ENCODE measurements at regions not wholly inside any gene's neighbourhood (a gene's known extent, or its start where the extent isn't known, plus 50 kb on each side); places are given as distances from the start of the nearest gene placed in this dataset.
A peak's percentile ranks its signal among the peaks of the same experiment; 100 is the strongest.
"Not testable (repeated sequence)": the region's sequence is repeated elsewhere in the genome, so short reads cannot be mapped to it uniquely, and the experiment has no call there.

DNA sequence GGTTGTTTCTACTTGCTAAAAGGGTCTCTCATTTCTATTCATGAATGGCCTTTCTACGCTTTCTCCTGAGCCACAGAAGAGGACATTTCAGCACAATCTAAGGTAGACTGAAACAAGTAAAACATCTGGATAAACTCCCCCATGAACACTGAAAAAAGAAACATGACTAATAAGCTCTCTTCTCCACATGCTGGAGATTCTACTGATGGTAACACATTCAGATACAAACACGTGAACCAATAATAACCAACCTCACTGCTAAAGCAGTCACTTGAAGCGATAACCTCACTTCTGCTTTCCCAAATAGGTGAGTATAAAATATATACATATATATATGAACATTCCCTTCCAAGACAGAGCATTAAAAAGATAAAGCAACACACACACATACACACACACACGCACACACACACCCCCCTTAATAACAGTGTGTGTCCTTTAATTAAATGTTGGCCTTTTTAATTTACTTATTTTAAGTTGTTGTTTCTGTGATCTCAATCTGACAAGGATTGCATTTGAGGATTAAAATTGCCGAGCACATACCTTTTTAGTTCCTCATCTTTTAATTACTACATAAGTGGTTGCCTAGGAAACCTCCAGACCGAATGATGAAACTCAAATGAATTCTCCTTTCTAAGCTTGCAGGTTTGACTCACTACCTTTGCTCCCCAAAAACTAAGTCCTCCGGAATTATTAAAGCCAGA, 292.4 kb upstream of the KLF14 start:
- no peak for DNase-seq

DNA sequence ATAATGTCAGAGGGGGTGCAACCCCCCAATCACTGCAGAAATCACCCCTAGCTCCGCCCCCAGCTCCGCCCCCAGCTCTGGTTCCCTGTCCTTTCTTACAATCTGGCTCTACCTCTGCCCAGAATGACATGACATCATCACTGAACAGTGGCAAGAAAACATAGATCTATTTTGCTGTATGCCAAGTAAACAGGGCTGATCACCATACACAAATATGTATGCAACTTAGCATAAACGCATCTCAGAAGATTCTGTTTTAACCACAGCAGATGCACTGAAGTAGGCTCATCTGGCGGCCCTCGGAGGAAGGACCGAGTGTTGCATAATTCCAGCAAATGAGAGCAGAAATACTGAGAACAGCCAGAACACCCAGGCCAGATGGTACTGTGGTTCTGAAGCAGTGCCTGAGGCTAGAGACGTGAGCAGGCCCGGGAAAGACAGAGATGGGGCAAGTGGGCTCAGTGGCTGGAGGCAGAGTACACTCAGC, 293.3 kb upstream of the KLF14 start:
- no peak for DNase-seq

DNA sequence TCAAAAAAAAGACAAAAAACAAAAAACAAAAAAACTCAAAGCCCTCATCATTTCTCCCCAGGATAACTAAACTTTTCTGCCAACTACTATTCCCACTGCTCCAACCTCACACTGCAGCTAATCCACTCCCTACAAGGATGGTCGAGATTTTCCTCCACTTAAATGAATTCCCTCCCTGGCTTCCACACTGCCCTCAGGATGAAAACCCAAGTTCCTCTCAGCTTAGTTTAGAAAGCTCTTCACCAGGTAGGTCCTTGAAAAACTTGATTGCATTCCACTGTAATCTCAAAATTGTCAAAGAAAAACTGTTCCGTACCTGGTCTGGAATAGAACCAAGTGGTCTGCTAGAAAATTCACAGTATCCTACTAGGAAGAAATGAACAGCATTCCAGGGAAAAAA, 294.3 kb upstream of the KLF14 start:
- no peak for DNase-seq

DNA sequence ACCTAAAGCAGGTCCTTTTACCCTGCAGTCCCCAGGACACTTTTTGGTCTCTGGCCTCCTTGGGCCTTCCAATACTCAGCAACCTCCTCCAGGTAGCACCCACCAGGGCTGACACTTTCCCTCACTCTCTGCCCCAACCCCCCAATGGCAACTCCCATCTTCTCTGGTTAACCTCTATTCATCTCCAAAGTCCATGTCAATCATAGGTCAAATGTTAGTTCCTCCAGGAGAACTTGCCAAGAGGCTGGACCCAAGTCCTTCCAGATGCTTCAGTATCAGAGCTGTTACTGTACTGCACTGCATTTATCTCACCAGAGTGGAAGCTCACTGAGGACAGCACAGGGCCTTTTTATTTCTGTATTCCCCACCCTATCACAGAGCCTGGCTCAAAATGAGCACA, 295.0 kb upstream of the KLF14 start:
- DNase-seq, result no peak

DNA sequence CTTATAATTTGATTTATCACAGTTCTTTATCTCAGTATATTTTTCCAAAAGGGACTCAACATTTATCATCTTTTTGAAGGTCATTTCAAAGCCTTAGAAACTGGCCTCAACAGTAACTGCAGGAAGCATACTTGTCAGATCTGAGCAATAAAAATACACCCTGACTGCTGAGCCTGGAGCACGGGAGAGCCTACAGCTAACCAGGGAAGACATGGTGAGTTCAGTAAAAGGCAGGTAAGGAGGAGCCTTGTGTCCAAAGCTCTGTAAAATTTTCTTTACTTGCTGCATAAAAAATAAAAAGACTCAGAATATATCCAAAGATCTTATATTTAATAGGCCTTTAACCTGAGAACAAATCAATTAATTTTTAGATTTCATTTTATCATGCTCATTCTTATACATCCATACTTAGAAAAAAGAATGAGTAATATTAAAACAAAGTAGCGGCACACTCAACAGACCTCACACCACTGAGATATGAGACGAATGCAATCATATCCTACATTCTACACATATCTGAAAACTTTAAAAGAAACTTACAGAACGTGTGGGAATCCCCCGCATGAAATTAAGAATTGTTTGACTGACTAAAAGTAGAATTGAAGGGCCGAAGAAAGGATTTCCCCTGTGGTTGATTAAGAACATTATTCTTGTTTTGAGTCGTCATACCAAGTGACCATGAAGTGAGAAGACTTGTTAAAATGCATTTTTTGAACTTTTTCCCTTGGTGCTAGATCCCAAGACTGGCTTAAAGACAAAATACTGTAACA, 296.4 kb upstream of the MKLN1 start:
- DNase-seq, result no peak

DNA sequence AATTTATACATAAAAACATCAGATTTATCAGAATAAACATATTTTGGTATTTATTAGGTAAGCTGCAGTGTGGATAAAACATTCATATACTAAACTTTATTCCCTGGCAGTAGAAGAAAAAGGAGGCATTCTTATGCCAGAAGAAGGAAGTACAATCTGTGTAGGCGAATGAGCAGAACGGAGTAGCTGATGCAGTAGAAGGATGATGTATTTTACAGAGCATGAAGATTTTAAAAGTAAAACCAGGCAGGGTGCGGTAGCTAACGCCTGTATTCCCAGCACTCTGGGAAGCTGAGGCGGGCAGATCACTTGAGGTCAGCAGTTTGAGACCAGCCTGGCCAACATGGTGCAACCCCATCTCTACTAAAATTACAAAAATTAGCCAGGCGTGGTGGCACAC, 294.9 kb upstream of the MKLN1 start:
- no peak for DNase-seq

DNA sequence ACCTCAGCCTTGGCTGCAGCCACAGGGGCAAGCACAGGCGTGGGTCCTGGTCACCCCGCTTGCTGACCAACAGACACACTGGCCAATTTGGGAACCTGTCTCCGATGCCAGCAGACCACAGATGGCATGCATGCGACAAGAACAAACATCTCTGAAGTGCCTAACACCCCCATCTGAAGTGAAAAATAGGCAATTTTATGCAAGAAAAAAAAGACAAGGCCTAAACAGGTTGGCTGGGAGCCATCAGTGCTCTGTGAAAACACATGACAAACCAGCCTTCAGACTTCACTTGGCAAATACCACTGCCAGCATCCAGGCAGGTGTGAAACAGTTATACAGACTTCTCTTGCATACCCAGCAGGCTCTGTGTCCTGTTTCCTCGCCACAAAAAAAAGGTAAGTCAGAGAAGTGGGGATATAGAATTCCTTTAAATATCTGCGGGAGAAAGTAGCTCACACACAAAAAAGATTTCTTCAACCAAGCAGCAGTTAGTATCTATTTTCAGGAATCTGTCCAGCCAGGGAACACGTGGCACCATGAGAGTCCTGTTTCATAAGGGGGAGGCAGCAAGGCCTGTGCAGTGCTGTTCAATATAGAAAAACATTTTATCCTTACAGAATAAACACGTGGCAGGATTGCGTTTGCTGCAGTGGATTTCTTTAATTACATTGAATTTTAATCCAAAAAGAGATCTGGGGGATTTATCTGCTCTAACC, 293.4 kb upstream of the MKLN1 start:
- DNase-seq, result no peak

DNA sequence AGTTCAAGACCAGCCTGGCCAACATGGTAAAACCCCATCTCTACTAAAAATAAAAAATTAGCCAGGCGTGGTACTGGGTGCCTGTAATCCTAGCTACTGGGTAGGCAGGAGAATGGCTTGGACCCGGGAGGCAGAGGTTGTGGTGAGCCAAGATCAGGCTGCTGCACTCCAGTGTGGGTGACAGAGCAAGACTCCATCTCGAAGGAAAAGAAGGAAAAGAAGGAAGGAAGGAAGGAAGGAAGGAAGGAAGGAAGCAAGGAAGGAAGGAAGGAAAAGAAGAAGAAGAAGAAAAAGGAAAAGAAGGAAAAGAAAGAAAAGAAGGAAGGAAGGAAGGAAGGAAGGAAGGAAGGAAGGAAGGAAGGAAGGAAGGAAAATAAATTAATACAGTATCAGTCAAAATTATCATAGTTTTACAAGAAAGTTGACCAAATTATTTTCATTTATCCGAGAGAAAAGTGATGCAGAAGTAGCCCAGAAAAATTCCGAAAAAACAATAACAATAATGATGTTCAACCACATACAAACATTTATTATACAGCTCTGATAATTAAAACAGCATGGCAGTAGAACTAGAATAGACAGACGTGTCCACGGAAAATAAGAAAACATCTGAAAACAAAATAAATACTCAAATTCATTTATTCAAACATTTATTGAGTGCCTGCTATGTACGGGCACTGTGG, 292.4 kb upstream of the MKLN1 start:
- no peak for DNase-seq

DNA sequence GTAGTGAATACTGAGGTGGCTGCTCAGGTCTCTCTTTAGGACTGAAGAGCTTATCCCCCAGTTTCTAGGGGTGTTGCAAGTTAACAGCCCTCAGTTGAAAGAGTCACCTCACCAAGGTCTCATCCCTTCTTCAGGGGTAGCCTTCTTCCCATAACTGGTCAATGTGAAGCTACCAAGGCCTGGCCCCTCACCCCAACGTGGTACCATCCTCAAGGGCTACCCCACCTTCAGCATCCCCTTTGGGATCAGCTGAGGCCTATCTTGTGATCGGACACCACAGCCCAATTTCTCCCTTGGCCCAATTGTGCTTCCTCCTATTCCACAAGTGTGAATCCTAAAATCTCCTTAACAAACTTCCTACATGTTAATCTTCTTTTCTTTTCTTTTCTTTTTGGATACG, 289.5 kb upstream of the MKLN1 start:
- no peak for DNase-seq

DNA sequence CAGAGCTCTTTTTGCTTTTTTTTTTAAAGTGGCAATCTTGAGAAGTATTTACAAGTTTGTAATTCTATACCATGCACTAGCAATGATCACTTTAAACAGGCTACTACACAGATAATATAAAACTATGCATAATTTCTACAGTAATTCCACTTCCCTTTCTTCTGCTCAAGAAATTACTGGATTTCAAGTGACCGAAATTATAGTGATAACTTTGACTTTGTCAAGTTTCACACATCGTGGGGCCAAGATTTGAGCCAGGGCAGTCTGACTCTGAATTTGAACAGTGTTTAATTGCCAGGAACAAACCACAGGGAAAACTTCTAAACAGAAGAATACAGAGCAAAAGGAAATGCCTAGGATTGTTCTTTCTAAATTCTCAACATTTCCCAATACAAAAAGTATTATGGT, 288.3 kb upstream of the MKLN1 start:
- no peak for DNase-seq

DNA sequence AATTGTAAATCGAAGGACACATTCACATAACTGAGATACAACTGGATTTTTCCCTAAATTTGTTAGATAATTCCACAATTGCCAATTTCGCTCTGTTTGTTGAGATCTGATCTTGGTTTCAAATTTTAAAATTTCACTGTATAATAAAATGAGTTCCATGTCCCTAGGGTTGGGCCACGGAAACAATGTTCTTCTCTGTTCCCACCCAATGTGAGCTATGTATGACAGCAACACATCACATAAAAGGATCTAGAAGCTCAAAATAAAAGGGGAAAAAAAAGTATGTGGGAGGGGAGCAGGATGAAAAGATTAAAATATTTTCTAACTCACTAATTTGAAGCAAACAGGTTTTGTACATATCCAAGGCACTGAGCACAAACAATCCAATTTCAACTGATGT, 287.8 kb upstream of the MKLN1 start:
- DNase-seq, result no peak

DNA sequence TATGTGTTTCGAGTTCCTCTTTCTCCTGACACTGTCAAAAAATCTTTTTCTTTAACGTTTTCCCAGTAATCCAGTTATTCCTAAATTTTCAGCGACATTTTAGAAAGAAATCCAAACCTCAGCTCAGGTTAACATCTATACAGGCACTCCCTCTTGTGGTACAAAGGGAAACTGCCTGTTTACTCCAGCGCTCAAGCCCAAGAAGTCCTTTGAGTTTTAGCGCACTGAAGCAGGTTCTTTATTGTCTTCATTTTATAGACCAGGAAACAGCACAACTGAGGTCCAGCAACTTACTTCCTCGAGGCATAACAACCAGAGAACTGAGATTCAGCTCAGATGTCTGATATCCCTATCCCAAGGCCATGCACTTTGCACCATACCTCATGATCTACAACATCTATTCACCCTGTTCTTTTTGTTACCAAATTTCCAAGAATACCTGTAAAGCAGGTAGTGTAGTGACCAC, 287.2 kb upstream of the MKLN1 start:
- DNase-seq, result peak; percentile 41

DNA sequence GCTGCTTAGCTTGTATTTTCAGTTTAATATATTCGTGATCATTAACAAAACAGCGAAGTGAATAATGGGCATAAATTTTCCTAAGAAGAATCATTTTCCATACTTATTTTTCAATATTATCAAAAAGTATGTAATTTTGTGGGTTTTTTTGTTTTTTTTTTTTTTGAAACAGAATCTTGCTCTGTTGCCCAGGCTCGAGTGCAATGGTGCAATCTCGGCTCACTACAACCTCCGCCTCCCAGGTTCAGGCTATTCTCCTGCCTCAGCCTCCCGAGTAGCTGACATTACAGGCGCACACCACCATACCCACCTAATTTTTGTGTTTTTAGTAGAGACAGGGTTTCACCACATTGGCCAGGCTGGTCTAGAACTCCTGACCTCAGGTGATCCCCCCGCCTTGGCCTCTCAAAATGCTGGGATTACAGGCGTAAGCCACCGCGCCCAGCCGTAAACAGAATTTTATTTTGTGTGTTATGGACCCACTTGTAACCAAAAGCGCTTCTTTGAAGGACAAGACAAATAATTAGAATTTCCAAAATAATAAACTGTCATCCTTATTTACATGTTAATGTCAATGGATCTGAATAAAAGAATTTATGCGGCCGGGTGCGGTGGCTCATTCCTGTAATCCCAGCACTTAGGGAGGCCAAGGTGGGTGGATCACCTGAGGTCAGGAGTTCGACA, 286.5 kb upstream of the MKLN1 start:
- not testable (repeated sequence) for DNase-seq

DNA sequence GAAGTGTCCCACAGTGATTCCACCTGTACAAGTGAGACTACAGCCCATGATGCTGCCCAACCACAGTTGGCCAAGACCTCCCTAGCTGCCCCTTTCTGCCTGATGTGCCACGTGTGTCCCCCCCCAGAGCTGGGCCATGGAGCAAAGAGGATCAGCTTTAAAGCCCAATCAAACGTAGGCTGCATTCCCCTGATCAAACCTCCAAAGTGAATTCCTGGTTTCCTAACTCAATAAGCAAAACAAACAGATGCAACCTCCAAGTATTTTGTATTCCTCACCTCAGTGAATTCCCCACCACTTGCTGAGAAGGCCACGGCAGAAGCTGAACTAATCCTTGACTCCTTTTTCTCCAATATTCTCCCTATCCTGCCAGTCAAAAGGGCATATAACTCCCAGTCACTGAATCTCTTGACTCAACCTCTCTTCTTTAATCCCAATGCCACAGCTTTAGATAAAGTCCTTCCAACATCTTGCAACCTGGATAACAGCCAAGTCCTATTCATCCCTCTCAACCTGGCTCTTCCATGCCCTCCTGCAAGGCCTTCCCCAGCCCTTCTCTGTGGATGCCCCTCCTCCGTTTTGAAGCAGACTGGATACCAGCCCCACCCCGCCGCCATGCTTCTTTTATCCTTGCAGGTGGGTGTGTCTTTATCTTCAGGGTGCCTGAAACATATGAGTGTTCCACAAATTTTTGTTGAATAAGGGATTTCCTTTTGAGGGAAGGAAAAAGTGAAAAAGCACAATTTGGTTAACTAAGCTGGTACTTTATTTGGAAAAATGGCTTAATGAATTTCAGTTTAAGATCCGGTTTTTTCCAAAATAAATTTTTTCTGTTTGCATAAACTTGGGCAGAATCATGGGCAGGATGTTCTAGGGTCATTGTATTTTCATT, 285.2 kb upstream of the MKLN1 start:
- DNase-seq, result no peak

DNA sequence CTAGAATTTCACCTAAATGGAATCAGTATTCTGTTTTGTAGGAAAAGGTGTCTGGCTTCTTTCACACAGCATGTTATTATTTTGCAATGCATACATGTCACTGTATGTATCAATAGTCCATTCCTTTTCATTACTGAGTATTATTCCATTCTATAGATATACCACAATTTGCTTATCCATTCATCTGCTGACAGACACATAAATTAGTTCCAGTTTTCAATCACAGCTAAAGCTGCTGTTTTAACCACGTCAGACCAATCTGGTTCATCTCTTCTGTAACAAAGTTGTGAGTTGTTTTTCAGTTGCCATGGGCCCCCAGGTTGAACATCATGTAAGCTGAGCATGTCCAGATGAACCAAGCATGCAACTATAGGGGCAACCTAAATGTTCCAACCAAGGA, 282.1 kb upstream of the MKLN1 start:
- no peak for DNase-seq

DNA sequence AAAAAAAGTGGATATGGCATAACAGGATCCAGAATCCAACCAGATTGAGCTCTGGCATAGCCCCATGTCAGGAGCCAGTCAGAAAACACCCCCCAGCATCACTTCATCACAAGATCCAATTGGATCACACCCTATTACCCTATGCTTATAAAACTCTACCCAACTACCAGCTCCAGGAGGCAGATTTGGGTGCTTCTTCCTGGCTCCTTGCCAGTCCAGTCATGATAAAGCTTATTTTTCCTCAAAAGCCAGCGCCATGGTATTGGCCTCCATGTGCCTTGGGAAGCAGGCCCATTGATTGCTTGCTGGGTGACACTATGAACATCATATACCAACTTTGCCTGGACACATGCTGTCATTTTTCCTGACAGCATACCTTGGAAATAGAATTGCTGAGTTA, 281.4 kb upstream of the MKLN1 start:
- DNase-seq, result no peak

DNA sequence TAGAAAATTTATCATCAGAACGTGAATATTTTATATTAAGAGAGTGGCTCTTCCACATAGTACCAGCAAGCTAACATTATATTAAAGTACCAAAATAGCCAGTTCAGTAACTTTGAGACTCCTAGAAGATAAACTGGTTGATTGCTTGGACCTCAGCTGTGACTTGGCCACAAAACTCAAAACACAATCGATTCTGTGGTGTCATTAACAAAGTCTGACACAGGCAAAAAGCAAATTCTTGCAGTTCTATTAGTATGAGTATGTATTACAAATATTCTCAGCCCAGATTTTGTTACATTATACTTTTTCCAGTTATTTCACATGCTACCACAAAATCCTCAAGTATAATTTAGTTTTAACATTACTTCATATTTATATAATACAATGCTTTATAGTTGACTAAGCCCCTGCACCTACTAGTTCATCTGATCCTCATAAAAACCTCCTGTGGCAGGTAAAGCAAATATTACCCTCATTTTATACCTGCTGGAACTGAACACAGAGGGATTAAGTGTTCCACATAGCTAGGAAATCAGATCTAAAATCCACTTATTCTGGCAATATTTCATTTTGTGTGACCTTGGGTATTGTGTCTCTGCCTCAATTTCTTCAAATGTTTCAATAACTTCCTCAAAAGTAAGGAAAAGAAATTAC, 279.9 kb upstream of the MKLN1 start:
- DNase-seq, result no peak

DNA sequence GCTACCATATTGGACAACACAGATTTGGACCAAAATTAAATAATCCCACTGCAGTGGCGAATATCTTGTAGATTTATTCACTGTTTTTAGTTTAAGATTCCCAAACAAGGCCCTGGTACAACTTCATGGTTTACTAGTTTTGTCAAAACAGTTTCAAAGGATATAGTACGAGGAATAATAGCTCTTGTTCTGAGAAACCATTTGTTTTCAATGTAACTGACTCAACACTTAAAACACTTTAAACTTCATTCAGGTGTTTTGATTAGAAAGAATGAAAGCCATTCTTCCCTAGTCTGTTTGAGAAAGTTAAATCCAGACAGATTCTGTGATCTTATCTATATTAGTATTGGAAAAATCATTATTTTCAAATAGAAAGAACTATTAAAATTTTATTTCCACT, 276.4 kb upstream of the MKLN1 start:
- no peak for DNase-seq

DNA sequence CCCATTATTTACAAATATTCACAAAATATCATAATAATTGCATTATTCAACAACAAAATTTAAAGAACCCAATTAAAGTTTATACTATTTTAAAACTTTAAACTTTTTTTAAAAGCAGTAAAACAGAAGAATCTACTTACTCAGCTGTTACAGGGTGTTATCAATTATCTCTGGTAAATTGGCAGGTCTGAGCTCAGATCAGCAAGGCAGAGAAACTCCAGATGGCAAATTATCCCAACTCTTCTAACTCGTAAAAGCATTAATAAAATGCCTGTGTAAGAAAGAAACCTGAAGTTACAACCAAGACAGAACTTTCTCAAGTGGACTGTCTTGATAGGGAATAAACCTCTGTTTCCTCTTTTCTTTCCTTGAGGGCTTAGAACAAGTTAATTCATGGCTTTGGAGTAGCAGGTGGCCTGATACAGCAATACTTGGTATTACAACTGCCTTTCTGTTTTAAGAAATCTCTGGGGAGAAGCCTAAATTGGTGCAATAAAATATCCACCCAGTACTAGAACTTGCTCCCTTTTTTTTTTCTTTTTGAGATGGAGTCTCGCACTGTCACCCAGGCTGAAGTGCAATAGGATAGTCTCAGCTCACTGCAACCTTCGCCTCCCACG, 275.3 kb upstream of the MKLN1 start:
- DNase-seq, result no peak

DNA sequence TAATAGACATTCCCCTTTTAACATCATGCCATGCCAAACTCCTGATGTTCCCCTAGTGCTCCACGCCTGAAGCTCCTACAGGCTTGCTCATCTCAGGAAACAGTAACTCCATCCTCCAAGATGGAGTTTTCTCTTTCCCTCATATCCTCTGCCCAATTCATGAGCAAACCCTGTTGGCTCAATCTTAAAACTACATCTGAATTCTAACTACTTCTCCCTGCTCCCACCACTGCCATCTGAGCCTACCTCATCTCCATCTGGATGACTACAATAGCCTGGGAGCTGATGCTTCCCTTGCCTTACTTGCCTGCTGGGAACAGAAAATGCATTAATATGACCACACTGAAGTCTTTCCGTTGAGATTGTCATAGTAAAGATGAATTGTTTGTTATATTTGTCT, 271.7 kb upstream of the MKLN1 start:
- DNase-seq, result no peak

All from stimulated activated CD4-positive, alpha-beta T cell treated with anti-CD3 and anti-CD28 coated beads, Interleukin-2, amount 100 ng/mL, for 48 hours (primary cell).